Epidermal melanocyte (primary cell): ENCODE measurements at regions not wholly inside any gene's neighbourhood (a gene's known extent, or its start where the extent isn't known, plus 50 kb on each side); places are given as distances from the start of the nearest gene placed in this dataset.
A peak's percentile ranks its signal among the peaks of the same experiment; 100 is the strongest.

ENCODE experiments used
- DNase-seq: peaks from one replicate; pipeline ENCODE4 v3.0.0; 2011; ENCODE audit warnings: low spot score; ENCODE audit not compliant: insufficient read length

- no peak for DNase-seq
Measured at GRCh38 chr9:81489046-81489445, 200.3 kb downstream of the TLE1 start.

GRCh38 chr9:81480828-81481604 is 208.3 kb downstream of the TLE1 start:
- DNase-seq, result no peak

- DNase-seq, result no peak
Measured at GRCh38 chr9:81479573-81479972, 209.8 kb downstream of the TLE1 start.

- DNase-seq, result no peak
Measured at GRCh38 chr9:81477669-81478068, 211.7 kb downstream of the TLE1 start.

GRCh38 chr9:81476813-81477490 is 212.4 kb downstream of the TLE1 start:
- DNase-seq, result no peak

- no peak for DNase-seq
Measured at GRCh38 chr9:81474792-81475191, 214.6 kb downstream of the TLE1 start.

- DNase-seq, result no peak
Measured at GRCh38 chr9:81474125-81474524, 215.2 kb downstream of the TLE1 start.

GRCh38 chr9:81473708-81474107 is 215.6 kb downstream of the TLE1 start:
- DNase-seq, result no peak

- no peak for DNase-seq
Measured at GRCh38 chr9:81473206-81473605, 216.1 kb downstream of the TLE1 start.

GRCh38 chr9:81472701-81473100 is 216.6 kb downstream of the TLE1 start:
- no peak for DNase-seq

- no peak for DNase-seq
Measured at GRCh38 chr9:81470864-81471263, 218.5 kb downstream of the TLE1 start.

GRCh38 chr9:81468084-81468595 is 221.2 kb downstream of the TLE1 start:
- DNase-seq, result no peak

- DNase-seq, result no peak
Measured at GRCh38 chr9:81466981-81467380, 222.4 kb downstream of the TLE1 start.

- peak; percentile 30 for DNase-seq
Measured at GRCh38 chr9:81465468-81466011, 223.8 kb downstream of the TLE1 start.

- DNase-seq, result no peak
Measured at GRCh38 chr9:81462801-81463200, 226.5 kb downstream of the TLE1 start.

- DNase-seq, result no peak
Measured at GRCh38 chr9:81461196-81461595, 228.2 kb downstream of the TLE1 start.

GRCh38 chr9:81460693-81461092 is 228.7 kb downstream of the TLE1 start:
- no peak for DNase-seq

GRCh38 chr9:81459591-81459990 is 229.8 kb downstream of the TLE1 start:
- DNase-seq, result no peak

- no peak for DNase-seq
Measured at GRCh38 chr9:81456431-81457006, 232.8 kb downstream of the TLE1 start.

- no peak for DNase-seq
Measured at GRCh38 chr9:81455462-81456219, 233.7 kb downstream of the TLE1 start.

- DNase-seq, result no peak
Measured at GRCh38 chr9:81445331-81445921, 243.9 kb downstream of the TLE1 start.
